LNCaP clone FGC (cell line): ENCODE measurements at regions not wholly inside any gene's neighbourhood (a gene's known extent, or its start where the extent isn't known, plus 50 kb on each side); places are given as distances from the start of the nearest gene placed in this dataset.

ENCODE experiments used
- DNase-seq: peaks from one replicate; pipeline ENCODE4 v3.0.0-alpha.2; 2011; ENCODE audit warnings: low read depth
- H3K4me3 ChIP-seq: 2 replicates; pipeline ENCODE4 v1.5.1; 2011; ENCODE audit warnings: mild to moderate bottlenecking, low read depth, low read length, control low read depth
- TF ChIP-seq, protein P1 (sequence below): IDR thresholded peaks from 2 replicates; pipeline ENCODE4 v1.5.1; 2012; ENCODE audit warnings: mild to moderate bottlenecking; ENCODE audit not compliant: control insufficient read depth, insufficient read depth; ENCODE audit errors: extremely low read depth

- DNase-seq: no peak
- TF ChIP-seq, protein P1, sequence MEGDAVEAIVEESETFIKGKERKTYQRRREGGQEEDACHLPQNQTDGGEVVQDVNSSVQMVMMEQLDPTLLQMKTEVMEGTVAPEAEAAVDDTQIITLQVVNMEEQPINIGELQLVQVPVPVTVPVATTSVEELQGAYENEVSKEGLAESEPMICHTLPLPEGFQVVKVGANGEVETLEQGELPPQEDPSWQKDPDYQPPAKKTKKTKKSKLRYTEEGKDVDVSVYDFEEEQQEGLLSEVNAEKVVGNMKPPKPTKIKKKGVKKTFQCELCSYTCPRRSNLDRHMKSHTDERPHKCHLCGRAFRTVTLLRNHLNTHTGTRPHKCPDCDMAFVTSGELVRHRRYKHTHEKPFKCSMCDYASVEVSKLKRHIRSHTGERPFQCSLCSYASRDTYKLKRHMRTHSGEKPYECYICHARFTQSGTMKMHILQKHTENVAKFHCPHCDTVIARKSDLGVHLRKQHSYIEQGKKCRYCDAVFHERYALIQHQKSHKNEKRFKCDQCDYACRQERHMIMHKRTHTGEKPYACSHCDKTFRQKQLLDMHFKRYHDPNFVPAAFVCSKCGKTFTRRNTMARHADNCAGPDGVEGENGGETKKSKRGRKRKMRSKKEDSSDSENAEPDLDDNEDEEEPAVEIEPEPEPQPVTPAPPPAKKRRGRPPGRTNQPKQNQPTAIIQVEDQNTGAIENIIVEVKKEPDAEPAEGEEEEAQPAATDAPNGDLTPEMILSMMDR: no peak
Observed at GRCh38 chr1:98502937-98503336, 158.6 kb upstream of the SNX7 start.

DNA sequence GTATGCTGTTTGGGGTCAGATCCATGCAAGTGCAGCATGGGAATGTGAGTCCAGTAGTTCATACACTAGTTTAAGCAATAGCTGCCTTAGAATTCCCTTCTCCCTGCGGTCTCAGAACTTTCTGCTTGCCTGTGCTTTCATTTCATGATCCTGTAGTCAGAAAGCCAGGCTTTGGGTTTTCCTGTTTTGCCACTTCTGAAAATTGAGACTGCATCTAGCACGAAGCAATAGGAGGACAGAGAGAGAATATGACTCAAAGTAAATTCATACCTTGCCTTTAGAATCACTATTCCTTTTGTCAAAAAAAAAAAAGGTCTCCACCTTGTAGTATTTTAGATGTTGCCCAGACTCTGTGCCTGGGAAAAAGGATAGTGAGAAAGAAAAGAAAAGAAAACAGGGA lies 161.2 kb upstream of the SNX7 start:
- H3K4me3 ChIP-seq: no peak overlapping the region
- TF ChIP-seq, protein P1: no peak
- no peak for DNase-seq

More at GRCh38 chr1:98502937-98503336, 158.6 kb upstream of the SNX7 start:
- H3K4me3 ChIP-seq: no peak overlapping the region

- no peak for DNase-seq
- TF ChIP-seq, protein P1: no peak
- H3K4me3 ChIP-seq: no peak overlapping the region
Observed at GRCh38 chr1:98498651-98499050, 162.9 kb upstream of the SNX7 start.

GRCh38 chr1:98497497-98497896 lies 164.0 kb upstream of the SNX7 start:
- TF ChIP-seq, protein P1: no peak
- DNase-seq: no peak
- H3K4me3 ChIP-seq: no peak overlapping the region

GRCh38 chr1:98496256-98496995 lies 165.1 kb upstream of the SNX7 start:
- TF ChIP-seq, protein P1: no peak

DNA sequence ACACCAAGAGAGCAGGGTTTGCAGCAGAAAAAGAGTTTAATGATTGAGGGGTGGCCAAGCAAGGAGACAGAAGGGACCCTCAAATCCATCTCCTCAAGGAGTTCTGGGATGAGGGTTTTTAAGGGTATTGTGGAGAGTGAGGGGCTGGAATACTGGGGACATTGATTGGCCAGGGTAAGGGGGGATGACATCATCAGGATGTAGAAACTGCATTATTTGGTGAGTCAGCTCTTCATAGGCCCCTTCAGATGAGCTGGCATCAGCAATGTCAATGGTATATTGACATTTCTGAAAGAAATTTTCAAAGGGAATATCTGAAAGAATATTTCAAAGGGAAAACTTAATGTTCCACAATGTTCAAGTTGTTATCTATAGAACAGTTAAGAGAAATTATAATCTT lies 168.1 kb upstream of the SNX7 start:
- TF ChIP-seq, protein P1: no peak
- DNase-seq: no peak
- H3K4me3 ChIP-seq: no peak overlapping the region

More at GRCh38 chr1:98496256-98496995, 165.1 kb upstream of the SNX7 start:
- no peak for DNase-seq
- H3K4me3 ChIP-seq: no peak overlapping the region

DNA sequence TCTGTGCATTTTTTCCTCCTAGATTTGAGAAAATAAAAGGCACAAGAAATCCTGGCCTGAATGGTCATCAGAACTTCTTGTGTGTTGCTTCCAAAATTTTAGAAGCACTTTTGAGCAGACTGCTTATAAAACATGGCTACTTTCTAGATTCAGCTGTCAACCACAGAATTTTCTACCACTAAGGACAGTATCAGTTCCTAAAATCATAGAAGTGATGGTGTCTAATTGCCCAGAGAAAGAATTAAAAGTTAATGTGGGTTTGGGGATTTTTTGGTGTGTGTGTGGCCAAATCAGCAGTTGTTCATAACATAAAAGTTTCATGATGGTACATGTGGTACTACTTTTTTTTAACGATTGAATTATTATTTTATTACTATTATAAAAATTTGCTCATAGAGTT lies 171.4 kb upstream of the SNX7 start:
- H3K4me3 ChIP-seq: no peak overlapping the region
- DNase-seq: no peak
- TF ChIP-seq, protein P1: no peak
